COLO668 (cell line): ENCODE measurements at regions not wholly inside any gene's neighbourhood (a gene's known extent, or its start where the extent isn't known, plus 50 kb on each side); places are given as distances from the start of the nearest gene placed in this dataset.

Experiments used
- DNase-seq: peaks from one replicate; lab custom pipeline; 2025; ENCODE audit not compliant: unreplicated experiment; lab: John Stamatoyannopoulos, UW

GRCh38 chr6:168972128-168972527, 281.5 kb downstream of the THBS2 start:
- DNase-seq, result no peak

GRCh38 chr6:168971549-168971948, 282.1 kb downstream of the THBS2 start:
- DNase-seq, result no peak

GRCh38 chr6:168968801-168969200, 284.8 kb downstream of the THBS2 start:
- DNase-seq, result no peak

DNA sequence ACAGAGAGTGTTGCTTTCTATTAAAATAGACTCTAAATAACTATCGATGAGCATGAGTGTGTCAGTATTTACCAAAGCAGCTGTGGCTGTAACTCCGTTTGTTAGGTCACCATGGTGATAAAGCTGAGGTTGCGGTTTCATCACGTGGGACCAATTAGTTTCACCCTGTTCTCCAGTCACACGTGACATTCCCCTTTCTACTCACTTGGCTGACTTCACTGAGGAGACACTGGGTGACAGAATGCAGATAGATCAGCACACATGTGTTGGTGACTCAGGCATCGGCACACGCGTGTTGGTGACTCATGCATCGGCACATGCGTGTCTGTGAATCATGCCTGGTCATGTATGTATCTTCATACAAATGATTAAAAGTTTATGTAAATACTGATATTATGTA, 285.4 kb downstream of the THBS2 start:
- peak; percentile 73 for DNase-seq

DNA sequence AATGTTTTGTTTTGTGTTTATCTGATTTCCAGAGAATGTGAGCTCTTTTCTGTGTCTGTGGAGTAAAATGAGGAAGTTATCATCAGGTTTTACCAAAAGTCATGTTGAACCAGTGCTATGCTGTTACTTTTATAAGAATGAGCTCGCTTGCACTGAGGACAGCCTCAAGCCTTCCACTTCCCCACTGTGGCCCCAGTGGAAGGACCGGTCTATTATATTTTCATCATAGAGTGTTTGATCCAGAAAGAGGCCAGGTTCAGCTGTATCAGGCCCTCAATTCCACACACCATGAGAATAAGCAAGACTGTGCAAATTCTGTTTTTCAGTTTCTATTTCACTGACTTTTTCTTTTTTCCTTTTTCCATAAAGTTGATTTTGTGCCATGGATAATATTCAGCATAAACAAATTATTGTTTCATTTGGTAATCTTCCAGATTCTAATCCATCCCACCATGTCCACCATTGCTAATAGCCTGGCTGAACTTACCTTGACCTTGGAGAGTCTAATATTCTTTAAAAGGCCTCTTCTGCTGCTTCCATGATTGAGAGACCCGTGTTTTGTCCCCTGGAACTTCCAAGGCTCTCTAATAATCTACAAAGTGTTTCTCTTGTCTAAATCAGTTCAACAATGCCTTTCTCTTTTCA, 286.2 kb downstream of the THBS2 start:
- no peak for DNase-seq

DNA sequence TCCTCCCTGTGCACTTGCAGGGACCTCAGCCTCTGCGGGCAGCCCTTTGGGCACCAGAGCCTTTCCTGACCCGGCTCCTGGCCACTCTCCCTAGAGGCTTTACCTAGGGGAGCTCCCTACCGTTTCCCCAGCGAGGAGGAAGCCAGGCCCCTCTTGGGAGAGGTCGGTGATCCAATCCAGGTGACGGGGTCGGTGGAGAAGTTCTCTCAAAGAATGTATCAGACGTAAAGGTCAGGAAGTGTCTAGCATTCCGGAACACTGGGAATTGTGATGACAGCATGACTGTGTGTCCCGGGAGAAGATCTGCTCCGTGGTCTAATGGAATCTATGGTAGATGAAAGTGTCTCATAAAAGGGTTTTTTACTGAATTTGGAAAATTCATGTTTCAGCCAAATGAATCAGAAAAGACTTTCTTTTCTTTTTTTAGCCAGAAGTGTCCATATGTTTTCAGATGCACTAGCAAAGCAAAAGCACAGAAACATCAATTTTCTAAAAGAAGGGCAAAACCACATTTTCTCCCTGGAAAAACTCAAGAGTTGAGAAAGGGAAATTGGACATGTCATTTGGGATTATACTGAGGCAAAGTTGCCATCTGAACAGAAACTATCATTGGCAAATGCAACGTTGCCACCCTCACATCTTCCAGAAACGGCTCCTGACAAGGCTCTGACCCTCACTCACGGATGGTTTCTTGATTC, 289.4 kb downstream of the THBS2 start:
- DNase-seq, result no peak

GRCh38 chr6:168962886-168963285, 290.8 kb downstream of the THBS2 start:
- no peak for DNase-seq

DNA sequence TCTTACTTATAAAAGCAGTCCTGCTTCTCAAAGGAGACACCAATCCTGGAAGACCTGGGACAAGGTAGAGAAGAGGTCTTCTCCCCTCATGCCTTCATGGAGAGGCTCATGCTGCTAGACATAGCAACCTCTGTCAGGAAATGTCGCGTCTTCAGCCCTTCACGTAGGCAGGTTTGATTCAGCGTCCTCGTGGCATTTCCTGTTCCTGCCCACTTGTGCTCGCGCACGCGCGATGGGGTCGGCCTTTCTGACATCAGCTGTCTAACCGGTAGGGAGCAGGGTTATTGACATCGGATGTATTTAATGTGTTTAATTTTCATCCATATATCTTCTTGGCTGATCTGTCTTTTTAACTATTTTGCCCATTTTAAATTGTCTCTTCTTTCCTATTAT, 292.4 kb downstream of the THBS2 start:
- no peak for DNase-seq

DNA sequence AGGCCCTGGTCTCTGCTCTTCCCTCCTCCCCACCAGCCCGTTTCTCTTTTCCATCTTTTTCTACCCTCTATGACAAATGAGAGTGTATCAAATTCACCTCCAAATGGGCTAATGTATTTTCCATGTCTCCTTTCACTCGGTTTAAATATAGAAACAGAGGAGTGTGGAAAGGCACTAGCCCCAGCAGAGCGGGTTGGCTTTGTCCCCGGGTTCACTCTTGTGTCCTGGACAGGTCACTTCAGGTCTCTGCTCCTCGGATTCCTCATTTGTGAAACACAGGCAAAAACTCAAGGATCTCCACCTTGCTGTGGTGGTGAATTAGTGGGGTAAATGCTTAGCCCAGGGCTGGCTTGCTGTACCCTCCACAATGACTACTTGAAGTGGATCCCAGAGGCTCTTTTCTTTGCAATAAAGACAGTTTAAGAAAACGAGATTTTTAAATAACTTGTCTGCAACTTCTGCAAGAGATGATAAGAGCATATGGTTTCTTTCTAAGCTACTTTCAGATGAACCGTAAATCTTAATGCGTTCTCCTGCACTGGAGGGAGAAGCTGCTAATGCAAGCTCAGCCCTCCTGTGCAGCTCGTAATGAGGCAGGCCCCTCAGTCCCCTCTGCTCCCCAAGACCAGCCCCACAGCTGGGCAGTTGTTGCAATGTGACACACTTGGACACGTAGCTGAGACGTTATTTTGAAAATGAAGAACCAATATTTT, 292.9 kb downstream of the THBS2 start:
- no peak for DNase-seq

- DNase-seq, result no peak
These were observed 293.9 kb downstream of the THBS2 start for GRCh38 chr6:168959696-168960095.

GRCh38 chr6:168956884-168957730, 296.5 kb downstream of the THBS2 start:
- peak; percentile 58 for DNase-seq

- DNase-seq, result no peak
These were observed 297.4 kb downstream of the THBS2 start for GRCh38 chr6:168956141-168956838.

DNA sequence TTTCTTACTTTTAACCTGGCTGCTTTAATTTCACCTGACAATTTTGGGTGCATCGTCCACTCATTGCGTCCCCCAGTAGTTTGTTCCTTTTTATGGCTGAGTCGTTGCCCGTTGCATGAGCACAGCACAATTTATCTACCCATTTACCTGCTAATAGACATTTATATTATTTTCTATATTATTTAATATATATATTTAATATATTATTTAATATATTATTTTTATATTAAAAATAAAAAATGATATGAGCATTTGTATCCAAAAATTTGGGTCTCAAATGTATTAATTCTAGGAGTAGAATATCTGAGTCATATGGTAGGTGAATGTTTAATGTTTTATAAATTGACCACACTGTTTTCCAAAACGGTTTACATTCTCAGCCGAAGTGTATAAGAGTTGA, 300.2 kb downstream of the THBS2 start:
- DNase-seq, result no peak

GRCh38 chr6:168951217-168951616, 302.4 kb downstream of the THBS2 start:
- no peak for DNase-seq

DNA sequence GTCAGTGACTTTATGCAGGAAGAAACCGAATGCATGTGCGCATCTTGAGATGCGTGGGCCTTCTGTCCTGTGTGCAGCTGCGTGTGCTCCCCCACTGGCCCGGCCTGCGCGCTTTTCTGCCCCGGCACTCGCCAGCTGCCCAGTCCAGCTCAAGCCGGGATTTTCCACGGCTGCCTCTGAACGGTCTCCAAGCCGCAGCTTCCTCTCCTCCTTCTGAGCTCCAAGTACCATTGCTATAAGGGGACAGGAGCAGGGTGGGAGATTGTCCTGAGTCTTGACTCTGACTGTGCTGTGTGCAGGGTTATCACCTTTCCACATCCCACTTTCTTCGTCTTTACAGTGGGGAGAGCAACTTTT, 302.8 kb downstream of the THBS2 start:
- no peak for DNase-seq

GRCh38 chr6:168949981-168950857, 303.4 kb downstream of the THBS2 start:
- no peak for DNase-seq

DNA sequence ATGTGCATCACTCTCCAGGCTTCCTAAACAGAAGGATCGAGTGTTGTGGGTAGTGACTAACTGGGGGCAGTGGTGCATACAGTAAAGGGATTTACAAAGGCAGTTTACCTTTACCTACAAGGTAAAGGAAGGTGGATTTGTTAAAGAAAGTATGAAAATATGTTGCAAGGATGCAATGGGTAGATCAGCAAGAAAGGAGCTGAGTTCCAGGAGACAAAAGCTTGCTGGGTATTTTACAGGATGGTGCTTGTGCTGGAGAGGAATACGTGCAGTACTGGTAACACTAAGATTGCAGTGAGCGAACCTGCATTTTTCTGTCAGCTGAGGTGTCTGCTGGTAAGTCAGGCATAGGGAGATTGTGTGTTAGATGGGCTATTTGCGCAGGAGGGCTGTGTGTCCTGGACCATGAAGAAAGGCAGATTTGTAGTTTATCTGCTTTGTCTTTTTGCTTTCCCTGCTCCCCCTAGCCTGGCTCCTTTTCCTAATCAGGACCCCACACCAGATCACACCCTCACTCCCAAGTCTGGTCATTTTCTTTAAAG, 304.6 kb downstream of the THBS2 start:
- DNase-seq, result no peak

GRCh38 chr6:168948002-168948401, 305.6 kb downstream of the THBS2 start:
- no peak for DNase-seq

DNA sequence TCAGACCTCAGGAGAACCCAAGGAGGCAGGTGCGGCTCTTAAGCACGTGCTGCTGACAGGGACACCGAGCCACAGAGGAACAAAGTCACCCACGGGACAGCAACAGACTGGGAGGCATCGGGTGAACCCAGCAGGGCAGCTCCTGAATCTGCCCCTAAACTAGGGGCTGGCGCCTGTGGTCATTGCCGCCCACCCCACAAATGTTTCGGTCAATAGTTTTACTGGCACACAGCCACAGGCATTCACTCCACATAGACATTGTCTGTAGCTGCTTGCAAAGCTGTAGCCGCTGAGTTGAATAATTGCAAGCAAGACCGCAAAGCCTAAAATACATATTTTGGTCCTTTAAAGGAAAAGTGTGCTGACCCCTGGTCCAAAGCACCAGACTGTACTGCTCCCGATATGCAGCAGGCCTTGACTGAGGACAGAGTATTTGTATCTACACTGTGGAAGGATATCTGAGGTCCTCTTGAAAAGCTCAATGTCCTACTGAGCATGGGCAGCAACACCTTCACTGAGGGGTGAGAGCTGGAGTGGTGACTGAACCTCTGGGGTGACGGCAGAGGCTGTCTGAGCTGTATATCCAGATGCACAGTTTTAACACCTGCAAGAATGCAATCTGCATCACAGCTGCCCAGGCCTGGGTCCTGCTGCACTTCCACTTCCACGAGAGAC, 310.3 kb downstream of the THBS2 start:
- DNase-seq, result no peak
